H1 (cell line): ENCODE measurements at regions not wholly inside any gene's neighbourhood (a gene's known extent, or its start where the extent isn't known, plus 50 kb on each side); places are given as distances from the start of the nearest gene placed in this dataset.

ENCODE experiments used
- ATF2 ChIP-seq: IDR thresholded peaks from 2 replicates; pipeline ENCODE4 v1.6.1; 2012; ENCODE audit warnings: low read length, inconsistent platforms
- CTCF ChIP-seq, 3 experiments: IDR thresholded peaks; 1 replicate in 2 of 3; 2 replicates in 1 of 3; pipeline versions ENCODE4 v1.5.1 to v1.6.1; 2011; ENCODE audit warnings: low read length in 3 of 3, mild to moderate bottlenecking in 3 of 3, inconsistent platforms in 2 of 3, low read depth in 1 of 3, moderate library complexity in 1 of 3; ENCODE audit not compliant: insufficient read depth in 1 of 3; ENCODE audit errors: control extremely low read depth in 1 of 3
- SP1 ChIP-seq: IDR thresholded peaks from 2 replicates; pipeline ENCODE4 v1.6.1; 2011; ENCODE audit warnings: low read depth, low read length

GRCh38 chr2:217108086-217108485, 248.2 kb upstream of the TNP1 start:
- TF ChIP-seq SP1: no peak
- no peak for TF ChIP-seq ATF2
- no peak for TF ChIP-seq CTCF (IDR thresholded peaks at IDR 0.05; ENCODE audit: control extremely low read depth in 1 of 3, insufficient read depth in 1 of 3, low read depth in 1 of 3, low read length in 3 of 3)
